Chondrocyte (in vitro differentiated cells): ENCODE measurements at regions not wholly inside any gene's neighbourhood (a gene's known extent, or its start where the extent isn't known, plus 50 kb on each side); places are given as distances from the start of the nearest gene placed in this dataset.

ENCODE experiments used
- DNase-seq: peaks from one replicate; pipeline ENCODE4 v3.0.0; 2021; ENCODE audit warnings: mixed read lengths, low spot score
- H3K27ac Mint-ChIP-seq: one replicate; pipeline ENCODE4 v1.8.0; 2021; ENCODE audit warnings: mild to moderate bottlenecking, moderate library complexity, mixed read lengths; ENCODE audit not compliant: unreplicated experiment
- H3K27me3 Mint-ChIP-seq: 2 replicates; pipeline ENCODE4 v1.8.0; 2021; ENCODE audit warnings: low read depth, mixed read lengths
- H3K36me3 Mint-ChIP-seq: 2 replicates; pipeline ENCODE4 v1.8.0; 2021; ENCODE audit warnings: low read depth, mixed read lengths
- H3K4me1 Mint-ChIP-seq: 2 replicates; pipeline ENCODE4 v1.8.0; 2021; ENCODE audit warnings: low read depth, mild to moderate bottlenecking, mixed read lengths
- H3K4me3 Mint-ChIP-seq: one replicate; pipeline ENCODE4 v1.8.0; 2021; ENCODE audit warnings: mild to moderate bottlenecking, moderate library complexity, mixed read lengths; ENCODE audit not compliant: unreplicated experiment
- H3K9me3 Mint-ChIP-seq: 2 replicates; pipeline ENCODE4 v1.8.0; 2021; ENCODE audit warnings: low read depth, mixed read lengths
- TF ChIP-seq, protein P1 (sequence below): fragments of 200-600 bp; sonication (generic); IDR thresholded peaks from 2 replicates; pipeline ENCODE4 v1.5.0; 2021; ENCODE audit warnings: antibody characterized with exemption, mild to moderate bottlenecking, moderate library complexity

DNA sequence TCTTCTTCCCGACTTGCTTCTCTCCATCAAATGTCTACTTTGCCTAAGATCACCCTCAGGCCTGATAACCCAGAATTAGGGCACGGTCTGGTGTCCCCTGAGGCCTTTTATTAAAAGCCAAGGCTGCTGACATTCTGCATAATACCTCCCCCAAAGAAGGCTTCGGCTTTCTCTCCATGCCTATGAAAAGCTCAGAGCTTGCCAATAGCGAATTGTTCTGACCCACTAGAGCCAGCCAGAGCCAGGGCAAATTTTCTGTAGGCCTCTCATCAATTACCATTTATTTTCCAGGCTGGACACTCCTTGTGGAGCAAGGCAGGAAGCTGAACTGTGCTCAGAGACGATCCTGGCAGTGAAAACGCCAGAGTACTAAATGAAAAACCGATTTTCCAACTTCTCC, 64.3 kb upstream of the ADRB1 start:
- Mint-ChIP-seq H3K27ac (no peak overlapping the region), H3K36me3 (no peaks in the 10 kb centered on the region), H3K9me3 (no peaks in the 10 kb centered on the region), H3K4me3 (no peak overlapping the region), H3K4me1 (no peaks in the 10 kb centered on the region), H3K27me3 (no peaks in the 10 kb centered on the region)
- TF ChIP-seq, protein P1, sequence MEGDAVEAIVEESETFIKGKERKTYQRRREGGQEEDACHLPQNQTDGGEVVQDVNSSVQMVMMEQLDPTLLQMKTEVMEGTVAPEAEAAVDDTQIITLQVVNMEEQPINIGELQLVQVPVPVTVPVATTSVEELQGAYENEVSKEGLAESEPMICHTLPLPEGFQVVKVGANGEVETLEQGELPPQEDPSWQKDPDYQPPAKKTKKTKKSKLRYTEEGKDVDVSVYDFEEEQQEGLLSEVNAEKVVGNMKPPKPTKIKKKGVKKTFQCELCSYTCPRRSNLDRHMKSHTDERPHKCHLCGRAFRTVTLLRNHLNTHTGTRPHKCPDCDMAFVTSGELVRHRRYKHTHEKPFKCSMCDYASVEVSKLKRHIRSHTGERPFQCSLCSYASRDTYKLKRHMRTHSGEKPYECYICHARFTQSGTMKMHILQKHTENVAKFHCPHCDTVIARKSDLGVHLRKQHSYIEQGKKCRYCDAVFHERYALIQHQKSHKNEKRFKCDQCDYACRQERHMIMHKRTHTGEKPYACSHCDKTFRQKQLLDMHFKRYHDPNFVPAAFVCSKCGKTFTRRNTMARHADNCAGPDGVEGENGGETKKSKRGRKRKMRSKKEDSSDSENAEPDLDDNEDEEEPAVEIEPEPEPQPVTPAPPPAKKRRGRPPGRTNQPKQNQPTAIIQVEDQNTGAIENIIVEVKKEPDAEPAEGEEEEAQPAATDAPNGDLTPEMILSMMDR = no peak
- DNase-seq = no peak

DNA sequence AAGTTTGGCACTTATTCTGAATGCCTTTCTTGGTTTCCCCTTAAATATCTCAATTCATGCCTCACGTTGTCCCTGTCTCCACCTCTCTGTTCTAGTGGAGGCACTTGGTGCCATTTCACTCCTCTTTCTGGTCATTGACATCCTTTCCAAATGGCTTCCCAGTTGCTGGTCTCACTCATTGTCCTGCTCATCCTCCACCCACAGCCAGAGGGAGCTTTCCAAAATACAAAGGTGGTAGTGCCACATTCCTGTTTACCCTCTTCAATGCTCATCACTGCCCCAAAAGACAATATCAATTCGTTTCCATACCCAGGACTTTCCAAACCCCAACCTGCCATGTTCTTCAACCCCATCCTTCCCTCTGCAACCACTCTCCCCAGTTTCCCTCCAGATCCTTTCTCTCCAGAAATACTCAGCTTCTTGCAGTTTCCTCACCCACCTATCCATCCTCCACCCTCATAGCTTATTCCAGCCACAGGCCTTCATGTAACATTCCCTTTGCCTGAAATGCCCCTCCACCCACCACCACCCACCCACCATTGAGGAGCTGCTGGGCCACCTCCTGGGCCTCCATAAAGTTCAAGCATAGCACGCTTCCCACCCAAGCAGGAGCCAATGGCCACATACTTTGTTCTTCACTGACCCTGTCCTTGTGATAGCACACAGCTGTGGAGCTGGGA, 63.1 kb upstream of the ADRB1 start:
- Mint-ChIP-seq H3K36me3 (no peaks in the 10 kb centered on the region), H3K4me3 (no peak overlapping the region), H3K9me3 (no peaks in the 10 kb centered on the region), H3K27me3 (no peaks in the 10 kb centered on the region), H3K4me1 (no peaks in the 10 kb centered on the region), H3K27ac (no peak overlapping the region)
- TF ChIP-seq, protein P1 = peak; percentile 41
- DNase-seq = no peak

DNA sequence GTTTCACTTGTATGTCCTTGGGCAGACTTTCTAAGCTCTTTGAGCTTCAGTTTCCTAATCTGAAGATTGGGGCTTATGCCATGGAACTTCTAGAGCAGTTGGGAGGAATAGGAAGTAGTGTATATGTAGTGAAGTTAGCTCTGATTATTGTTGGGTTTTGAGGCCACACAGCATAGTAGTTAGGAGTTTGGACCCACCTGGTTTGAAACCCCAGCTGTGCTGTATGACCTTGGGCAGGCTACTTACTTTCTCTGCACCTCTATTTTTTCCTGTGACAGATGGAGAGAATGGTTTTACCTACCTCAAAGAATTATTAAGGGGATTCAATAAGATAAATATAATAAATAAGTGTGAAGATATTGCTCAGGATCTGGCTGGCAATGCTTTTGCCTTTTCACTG, 61.4 kb upstream of the ADRB1 start:
- Mint-ChIP-seq H3K36me3 (peaks cover 4% of the 10 kb centered on the region), H3K9me3 (no peaks in the 10 kb centered on the region), H3K27ac (no peak overlapping the region), H3K27me3 (no peaks in the 10 kb centered on the region), H3K4me3 (no peak overlapping the region), H3K4me1 (no peaks in the 10 kb centered on the region)
- TF ChIP-seq, protein P1 = no peak
- DNase-seq = no peak

DNA sequence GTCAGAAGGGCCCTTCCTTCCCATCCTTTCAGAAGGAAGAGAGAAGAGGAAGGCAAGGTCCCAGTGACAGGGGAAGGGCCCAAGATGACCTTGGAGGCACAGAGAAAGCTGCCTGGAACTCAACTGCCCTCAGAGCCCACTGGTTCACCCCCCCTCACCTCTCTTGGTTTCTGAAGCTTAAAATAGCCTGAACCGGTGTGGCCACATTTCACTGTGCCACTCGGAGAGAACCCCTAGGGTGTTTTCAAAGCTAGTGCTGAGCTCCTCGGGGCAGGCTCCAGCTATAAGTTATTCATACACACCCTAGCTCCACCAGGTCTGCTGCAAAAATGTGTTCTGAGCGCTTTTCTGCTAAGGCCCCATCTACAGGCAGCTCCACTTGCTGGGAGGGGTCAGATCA, 60.9 kb upstream of the ADRB1 start:
- Mint-ChIP-seq H3K4me3 (no peak overlapping the region), H3K27ac (no peak overlapping the region), H3K27me3 (no peaks in the 10 kb centered on the region), H3K36me3 (peaks cover 4% of the 10 kb centered on the region), H3K9me3 (no peaks in the 10 kb centered on the region), H3K4me1 (no peaks in the 10 kb centered on the region)
- DNase-seq = no peak
- TF ChIP-seq, protein P1 = no peak

DNA sequence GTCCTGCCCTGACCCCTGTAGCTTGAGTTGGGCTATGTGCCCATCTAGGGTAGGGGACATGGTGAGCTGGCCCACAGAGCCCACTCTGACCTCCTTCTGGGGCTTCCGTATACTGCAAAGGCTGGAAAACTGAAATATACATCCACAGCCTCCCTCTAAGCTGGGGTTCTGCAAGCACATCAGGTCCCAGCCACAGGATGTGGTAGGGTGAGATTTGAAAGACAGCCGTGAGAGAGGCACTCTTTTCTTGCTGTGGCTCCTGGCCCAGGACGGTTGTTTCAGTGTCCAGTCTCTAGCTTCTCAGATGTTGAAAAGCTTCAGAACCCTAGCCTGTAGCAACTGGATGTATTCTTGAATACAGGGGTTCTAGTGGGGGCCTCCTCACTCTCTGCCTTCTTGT, 60.1 kb upstream of the ADRB1 start:
- Mint-ChIP-seq H3K4me3 (no peak overlapping the region), H3K4me1 (no peaks in the 10 kb centered on the region), H3K9me3 (no peaks in the 10 kb centered on the region), H3K27ac (no peak overlapping the region), H3K27me3 (peaks cover 1% of the 10 kb centered on the region), H3K36me3 (peaks cover 4% of the 10 kb centered on the region)
- no peak for DNase-seq
- TF ChIP-seq, protein P1 = no peak
